ENCODE measurements at regions not wholly inside any gene's neighbourhood (a gene's known extent, or its start where the extent isn't known, plus 50 kb on each side); places are given as distances from the start of the nearest gene placed in this dataset.
"Not testable (repeated sequence)": the region's sequence is repeated elsewhere in the genome, so short reads cannot be mapped to it uniquely, and the experiment has no call there.

DNA sequence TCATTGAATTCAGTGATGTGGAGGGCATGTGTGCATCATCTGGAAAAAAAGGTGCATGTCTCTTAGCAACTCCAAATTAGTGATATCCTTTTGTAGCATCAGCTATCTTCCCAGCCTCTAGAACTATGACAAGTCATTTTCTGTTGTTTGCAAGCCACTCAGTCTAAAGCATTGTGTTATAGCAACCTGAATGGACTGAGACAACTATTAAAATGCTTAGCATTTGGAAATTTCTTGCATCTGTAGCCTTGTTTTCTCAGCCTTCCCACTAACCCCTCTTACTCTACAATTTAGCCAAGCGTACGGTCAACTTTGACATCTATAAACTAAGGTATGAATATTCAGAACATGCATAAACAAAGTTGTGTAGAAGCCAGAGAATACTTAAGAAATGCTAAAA, 777.1 kb upstream of the CDH18 start:
- not testable (repeated sequence) for DNase-seq (ENCODE audit: low read depth in 2 of 2); H3K36me3 ChIP-seq (ENCODE audit: control insufficient read depth, insufficient read depth, low read length); H2AFZ ChIP-seq (ENCODE audit: low read length); H3K4me2 ChIP-seq (ENCODE audit: extremely low read depth, insufficient read depth, low read length); H3K9me3 ChIP-seq (ENCODE audit: control insufficient read depth, insufficient read depth, low read depth, low read length); H3K4me1 ChIP-seq (ENCODE audit: control insufficient read depth, extremely low read depth, insufficient read depth, low read length); H4K20me1 ChIP-seq (ENCODE audit: control insufficient read depth, extremely low read depth, insufficient read depth, low read length); H3K4me3 ChIP-seq (replicated peaks in 1 of 4; ENCODE audit: control extremely low read depth in 1 of 4, insufficient read depth in 1 of 4, low read depth in 3 of 4, low read length in 4 of 4); H3K27ac ChIP-seq (ENCODE audit: insufficient read depth, low read length); H3K27me3 ChIP-seq (ENCODE audit: control insufficient read depth, insufficient read depth, low read length); H3K79me2 ChIP-seq (ENCODE audit: control insufficient read depth, insufficient read depth, low read length); H3K9ac ChIP-seq (ENCODE audit: insufficient read depth, low read length)

DNA sequence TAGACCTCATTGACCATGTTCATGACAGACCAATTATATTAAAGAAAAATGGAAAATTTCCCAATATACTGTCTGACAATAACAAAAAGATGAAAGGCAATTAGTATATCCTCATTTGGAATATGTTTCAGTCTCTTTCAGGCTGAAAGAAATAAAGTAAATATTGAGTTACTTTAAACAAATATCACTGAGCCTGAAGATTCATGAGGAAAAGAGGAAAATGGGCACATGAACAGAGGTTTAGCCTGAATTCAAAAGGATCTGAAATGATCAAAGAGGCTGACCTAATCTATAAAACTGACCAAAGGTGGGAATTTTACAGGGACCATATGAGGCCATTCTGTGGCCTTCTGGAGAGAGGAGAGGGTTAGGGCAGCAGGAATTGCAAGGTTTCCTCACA, 771.5 kb upstream of the CDH18 start:
- H3K36me3 ChIP-seq (ENCODE audit: control insufficient read depth, insufficient read depth, low read length); H3K27me3 ChIP-seq (ENCODE audit: control insufficient read depth, insufficient read depth, low read length); H3K4me1 ChIP-seq (ENCODE audit: control insufficient read depth, extremely low read depth, insufficient read depth, low read length); H3K79me2 ChIP-seq (ENCODE audit: control insufficient read depth, insufficient read depth, low read length); H3K9me3 ChIP-seq (ENCODE audit: control insufficient read depth, insufficient read depth, low read depth, low read length); H4K20me1 ChIP-seq (ENCODE audit: control insufficient read depth, extremely low read depth, insufficient read depth, low read length); H3K27ac ChIP-seq (ENCODE audit: insufficient read depth, low read length); H2AFZ ChIP-seq (ENCODE audit: low read length); H3K9ac ChIP-seq (ENCODE audit: insufficient read depth, low read length); DNase-seq (ENCODE audit: low read depth in 2 of 2); H3K4me2 ChIP-seq (ENCODE audit: extremely low read depth, insufficient read depth, low read length); H3K4me3 ChIP-seq (replicated peaks in 1 of 4; ENCODE audit: control extremely low read depth in 1 of 4, insufficient read depth in 1 of 4, low read depth in 3 of 4, low read length in 4 of 4): not testable (repeated sequence)

DNA sequence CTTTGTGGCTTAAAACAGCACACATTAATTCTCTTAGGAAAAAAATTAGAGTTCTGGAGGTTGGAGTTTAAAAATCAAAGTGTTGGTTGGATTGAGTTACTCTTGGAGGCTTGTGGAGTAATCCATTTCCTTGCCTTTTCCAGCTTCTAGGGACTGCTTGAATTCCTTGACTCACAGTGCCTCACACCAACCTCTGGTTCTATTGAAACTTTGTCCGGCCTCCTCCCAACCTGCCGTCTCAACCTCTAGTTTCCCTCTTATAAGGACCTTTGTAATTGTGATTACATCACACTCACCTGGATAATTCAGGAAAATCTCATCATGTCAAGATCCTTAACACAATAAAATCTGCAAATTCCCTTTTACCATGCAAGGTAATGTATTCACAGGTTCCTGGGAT, 764.2 kb upstream of the CDH18 start:
- H3K4me2 ChIP-seq (ENCODE audit: extremely low read depth, insufficient read depth, low read length); H4K20me1 ChIP-seq (ENCODE audit: control insufficient read depth, extremely low read depth, insufficient read depth, low read length); H2AFZ ChIP-seq (ENCODE audit: low read length); DNase-seq (ENCODE audit: low read depth in 2 of 2); H3K27ac ChIP-seq (ENCODE audit: insufficient read depth, low read length); H3K27me3 ChIP-seq (ENCODE audit: control insufficient read depth, insufficient read depth, low read length); H3K9me3 ChIP-seq (ENCODE audit: control insufficient read depth, insufficient read depth, low read depth, low read length); H3K36me3 ChIP-seq (ENCODE audit: control insufficient read depth, insufficient read depth, low read length); H3K79me2 ChIP-seq (ENCODE audit: control insufficient read depth, insufficient read depth, low read length); H3K9ac ChIP-seq (ENCODE audit: insufficient read depth, low read length); H3K4me1 ChIP-seq (ENCODE audit: control insufficient read depth, extremely low read depth, insufficient read depth, low read length); H3K4me3 ChIP-seq (replicated peaks in 1 of 4; ENCODE audit: control extremely low read depth in 1 of 4, insufficient read depth in 1 of 4, low read depth in 3 of 4, low read length in 4 of 4): not testable (repeated sequence)

DNA sequence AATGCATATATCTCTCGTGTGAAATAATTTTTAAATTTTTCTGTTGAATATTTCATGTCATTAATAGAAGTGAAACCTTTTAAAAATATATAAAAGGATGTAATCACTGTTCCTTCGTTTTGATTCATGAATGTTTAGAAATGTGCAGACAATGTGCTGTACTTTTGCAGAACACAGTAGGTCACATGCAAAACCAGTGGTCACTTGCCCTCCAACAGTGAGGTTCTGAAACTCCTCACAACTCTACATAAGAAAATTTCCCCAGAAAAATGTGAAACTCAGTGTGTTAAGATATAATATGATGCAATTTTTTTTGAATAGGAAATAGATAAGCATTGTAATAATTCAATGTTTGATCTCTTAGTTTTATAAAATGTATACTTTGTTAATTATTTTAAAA, 747.7 kb upstream of the CDH18 start:
- H3K4me1 ChIP-seq (ENCODE audit: control insufficient read depth, extremely low read depth, insufficient read depth, low read length); H3K36me3 ChIP-seq (ENCODE audit: control insufficient read depth, insufficient read depth, low read length); H3K4me2 ChIP-seq (ENCODE audit: extremely low read depth, insufficient read depth, low read length); H3K27me3 ChIP-seq (ENCODE audit: control insufficient read depth, insufficient read depth, low read length); H3K9ac ChIP-seq (ENCODE audit: insufficient read depth, low read length); H2AFZ ChIP-seq (ENCODE audit: low read length); H3K79me2 ChIP-seq (ENCODE audit: control insufficient read depth, insufficient read depth, low read length); DNase-seq (ENCODE audit: low read depth in 2 of 2); H4K20me1 ChIP-seq (ENCODE audit: control insufficient read depth, extremely low read depth, insufficient read depth, low read length); H3K27ac ChIP-seq (ENCODE audit: insufficient read depth, low read length); H3K9me3 ChIP-seq (ENCODE audit: control insufficient read depth, insufficient read depth, low read depth, low read length); H3K4me3 ChIP-seq (replicated peaks in 1 of 4; ENCODE audit: control extremely low read depth in 1 of 4, insufficient read depth in 1 of 4, low read depth in 3 of 4, low read length in 4 of 4): not testable (repeated sequence)

DNA sequence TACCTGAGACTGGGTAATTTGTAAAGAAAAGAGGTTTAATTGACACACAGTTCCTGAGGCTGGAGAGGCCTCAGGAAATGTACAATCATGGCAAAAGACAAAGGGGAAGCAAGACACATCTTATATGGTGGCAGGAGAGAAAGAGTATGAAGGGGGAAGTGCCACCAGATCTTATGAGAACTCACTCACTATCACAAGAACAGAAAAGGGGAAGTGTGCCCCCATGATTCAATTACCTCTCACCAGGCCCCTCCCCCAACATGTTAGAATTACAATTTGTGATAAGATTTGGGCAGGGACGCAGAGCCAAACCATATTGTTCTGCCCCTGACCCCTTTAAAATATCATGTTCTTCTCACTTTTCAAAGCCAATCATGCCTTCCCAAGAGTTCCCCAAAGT, 744.2 kb upstream of the CDH18 start:
- H3K27ac ChIP-seq (ENCODE audit: insufficient read depth, low read length); H3K9me3 ChIP-seq (ENCODE audit: control insufficient read depth, insufficient read depth, low read depth, low read length); H3K4me2 ChIP-seq (ENCODE audit: extremely low read depth, insufficient read depth, low read length); DNase-seq (ENCODE audit: low read depth in 2 of 2); H3K9ac ChIP-seq (ENCODE audit: insufficient read depth, low read length); H3K4me3 ChIP-seq (replicated peaks in 1 of 4; ENCODE audit: control extremely low read depth in 1 of 4, insufficient read depth in 1 of 4, low read depth in 3 of 4, low read length in 4 of 4); H3K36me3 ChIP-seq (ENCODE audit: control insufficient read depth, insufficient read depth, low read length); H3K27me3 ChIP-seq (ENCODE audit: control insufficient read depth, insufficient read depth, low read length); H4K20me1 ChIP-seq (ENCODE audit: control insufficient read depth, extremely low read depth, insufficient read depth, low read length); H2AFZ ChIP-seq (ENCODE audit: low read length); H3K4me1 ChIP-seq (ENCODE audit: control insufficient read depth, extremely low read depth, insufficient read depth, low read length); H3K79me2 ChIP-seq (ENCODE audit: control insufficient read depth, insufficient read depth, low read length): not testable (repeated sequence)

DNA sequence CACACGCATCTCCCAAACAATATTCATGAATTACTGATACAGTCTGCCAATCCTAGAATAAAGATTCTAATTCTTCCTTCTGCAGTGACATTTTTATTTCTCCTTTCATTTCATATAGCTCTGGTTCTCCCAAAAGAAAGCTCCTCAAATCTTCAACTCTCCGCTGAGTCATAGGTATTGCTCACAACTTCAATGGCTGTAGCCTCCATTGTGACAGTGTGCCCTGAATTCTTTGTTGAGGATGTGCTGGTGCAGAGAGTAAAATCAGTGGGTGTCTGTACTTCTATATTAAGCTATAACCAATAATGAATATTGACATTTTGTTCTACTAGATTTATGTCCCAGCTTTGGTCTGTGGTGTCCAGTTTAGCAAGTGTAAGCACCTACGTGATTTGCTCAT, 733.3 kb upstream of the CDH18 start:
- H3K4me2 ChIP-seq (ENCODE audit: extremely low read depth, insufficient read depth, low read length); H3K4me1 ChIP-seq (ENCODE audit: control insufficient read depth, extremely low read depth, insufficient read depth, low read length); H4K20me1 ChIP-seq (ENCODE audit: control insufficient read depth, extremely low read depth, insufficient read depth, low read length); H2AFZ ChIP-seq (ENCODE audit: low read length); H3K9ac ChIP-seq (ENCODE audit: insufficient read depth, low read length); H3K9me3 ChIP-seq (ENCODE audit: control insufficient read depth, insufficient read depth, low read depth, low read length); H3K4me3 ChIP-seq (replicated peaks in 1 of 4; ENCODE audit: control extremely low read depth in 1 of 4, insufficient read depth in 1 of 4, low read depth in 3 of 4, low read length in 4 of 4); DNase-seq (ENCODE audit: low read depth in 2 of 2); H3K79me2 ChIP-seq (ENCODE audit: control insufficient read depth, insufficient read depth, low read length); H3K27me3 ChIP-seq (ENCODE audit: control insufficient read depth, insufficient read depth, low read length); H3K36me3 ChIP-seq (ENCODE audit: control insufficient read depth, insufficient read depth, low read length); H3K27ac ChIP-seq (ENCODE audit: insufficient read depth, low read length): not testable (repeated sequence)

DNA sequence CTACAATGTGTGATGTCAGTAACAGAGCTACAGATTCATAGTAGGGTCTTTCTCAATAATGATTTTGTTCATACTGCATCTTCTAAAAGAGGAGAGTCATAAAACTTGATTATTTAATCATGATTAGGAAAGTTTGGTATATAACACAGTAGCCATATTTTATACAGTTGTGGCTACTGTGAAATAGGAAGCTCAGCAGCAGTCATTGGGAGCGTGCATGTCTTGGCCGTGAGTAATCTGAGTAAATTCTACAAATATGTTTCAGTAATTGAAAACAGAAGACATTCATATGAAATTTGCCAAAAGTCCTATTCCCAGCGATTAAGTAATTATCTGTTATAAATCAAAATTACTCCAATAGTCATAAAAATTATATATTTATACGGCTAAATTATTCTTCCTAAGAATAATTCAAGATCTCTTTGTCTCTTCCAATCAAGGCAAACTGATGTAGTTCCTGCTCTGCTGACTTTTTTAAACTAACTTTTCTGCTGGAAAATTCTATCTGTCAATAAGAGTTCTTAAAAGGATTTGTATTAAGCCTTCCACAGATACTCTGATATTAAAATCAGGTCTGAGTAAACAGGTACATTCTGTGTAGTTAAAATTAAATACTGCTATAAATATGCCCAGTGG, 723.6 kb upstream of the CDH18 start:
- not testable (repeated sequence) for H4K20me1 ChIP-seq (ENCODE audit: control insufficient read depth, extremely low read depth, insufficient read depth, low read length); H3K9ac ChIP-seq (ENCODE audit: insufficient read depth, low read length); DNase-seq (ENCODE audit: low read depth in 2 of 2); H3K4me2 ChIP-seq (ENCODE audit: extremely low read depth, insufficient read depth, low read length); H3K27ac ChIP-seq (ENCODE audit: insufficient read depth, low read length); H3K4me3 ChIP-seq (replicated peaks in 1 of 4; ENCODE audit: control extremely low read depth in 1 of 4, insufficient read depth in 1 of 4, low read depth in 3 of 4, low read length in 4 of 4); H3K36me3 ChIP-seq (ENCODE audit: control insufficient read depth, insufficient read depth, low read length); H3K27me3 ChIP-seq (ENCODE audit: control insufficient read depth, insufficient read depth, low read length); H3K4me1 ChIP-seq (ENCODE audit: control insufficient read depth, extremely low read depth, insufficient read depth, low read length); H3K9me3 ChIP-seq (ENCODE audit: control insufficient read depth, insufficient read depth, low read depth, low read length); H2AFZ ChIP-seq (ENCODE audit: low read length); H3K79me2 ChIP-seq (ENCODE audit: control insufficient read depth, insufficient read depth, low read length)

All from fibroblast of lung (primary cell).